Keratinocyte (primary cell): ENCODE measurements at regions not wholly inside any gene's neighbourhood (a gene's known extent, or its start where the extent isn't known, plus 50 kb on each side); places are given as distances from the start of the nearest gene placed in this dataset.
A peak's percentile ranks its signal among the peaks of the same experiment; 100 is the strongest.

Experiments
- DNase-seq: peaks from one replicate; pipeline ENCODE4 v3.0.0-alpha.2; 2011; ENCODE audit warnings: low read depth, missing footprints, low spot score
- FAIRE-seq: peaks from 2 replicates; lab custom pipeline; 2011; peaks lifted over from hg19 to GRCh38; lab: Jason Lieb, UNC
- H2AFZ ChIP-seq: 2 replicates; pipeline ENCODE4 v1.6.0; 2012; ENCODE audit warnings: low read length, control low read depth, inconsistent platforms; ENCODE audit not compliant: control insufficient read depth
- H3K27ac ChIP-seq: 2 replicates; pipeline ENCODE4 v1.5.1; 2011; ENCODE audit warnings: low read length; ENCODE audit not compliant: control insufficient read depth, insufficient read depth
- H3K27me3 ChIP-seq: 3 replicates; pipeline ENCODE4 v1.6.0; 2011; ENCODE audit warnings: low read length; ENCODE audit not compliant: control insufficient read depth, insufficient read depth; ENCODE audit errors: extremely low read depth
- H3K36me3 ChIP-seq, 2 experiments: 2 replicates in 1 of 2; 3 replicates in 1 of 2; pipeline ENCODE4 v1.5.1; 2011; ENCODE audit warnings: low read length in 2 of 2, mild to moderate bottlenecking in 1 of 2; ENCODE audit not compliant: control insufficient read depth in 2 of 2, insufficient read depth in 2 of 2; ENCODE audit errors: extremely low read depth in 1 of 2
- H3K4me1 ChIP-seq: 3 replicates; pipeline ENCODE4 v1.5.1; 2011; ENCODE audit warnings: low read length; ENCODE audit not compliant: control insufficient read depth, insufficient read depth; ENCODE audit errors: extremely low read depth
- H3K4me2 ChIP-seq: 3 replicates; pipeline ENCODE4 v1.6.0; 2011; ENCODE audit warnings: low read depth, low read length; ENCODE audit not compliant: control insufficient read depth, insufficient read depth; ENCODE audit errors: extremely low read depth
- H3K4me3 ChIP-seq, 3 experiments: fragments of 200-600 bp in 1 of 3; sonication (generic) in 1 of 3; 2 replicates in 2 of 3; 3 replicates in 1 of 3; pipeline ENCODE4 v1.5.1; 2011 to 2016; ENCODE audit warnings: low read length in 3 of 3, mild to moderate bottlenecking in 3 of 3, control low read depth in 2 of 3, inconsistent platforms in 1 of 3, low read depth in 1 of 3, mixed read lengths in 1 of 3, mixed run types in 1 of 3, moderate library complexity in 1 of 3; ENCODE audit not compliant: control insufficient read depth in 2 of 3, insufficient read depth in 2 of 3; ENCODE audit errors: extremely low read depth in 1 of 3
- H3K79me2 ChIP-seq: 2 replicates; pipeline ENCODE4 v1.6.0; 2012; ENCODE audit warnings: low read length; ENCODE audit not compliant: control insufficient read depth, insufficient read depth
- H3K9ac ChIP-seq: 3 replicates; pipeline ENCODE4 v1.6.0; 2011; ENCODE audit warnings: low read length; ENCODE audit not compliant: control insufficient read depth, insufficient read depth; ENCODE audit errors: extremely low read depth
- H3K9me1 ChIP-seq: 3 replicates; pipeline ENCODE4 v1.6.0; 2011; ENCODE audit warnings: low read length; ENCODE audit not compliant: control insufficient read depth, insufficient read depth; ENCODE audit errors: extremely low read depth
- H3K9me3 ChIP-seq: 2 replicates; pipeline ENCODE4 v1.5.1; 2012; ENCODE audit warnings: low read depth, low read length; ENCODE audit not compliant: control insufficient read depth
- H4K20me1 ChIP-seq: 3 replicates; pipeline ENCODE4 v1.6.0; 2011; ENCODE audit warnings: low read length; ENCODE audit not compliant: control insufficient read depth, insufficient read depth; ENCODE audit errors: extremely low read depth
- EZH2 ChIP-seq: IDR thresholded peaks from one replicate; pipeline ENCODE4 v1.6.1; 2012; ENCODE audit warnings: inconsistent platforms, mild to moderate bottlenecking, low read length, moderate library complexity
- dilution Hi-C: fragments of 300-500 bp; cut with MboI; formaldehyde crosslinking; loops from one replicate; pipeline ENCODE4 v1.7.0; 2020; ENCODE audit warnings: low sequenced_read_pairs; ENCODE audit not compliant: extremely low pct_ligation_motif_present
- TF ChIP-seq, protein P1 (sequence below), 3 experiments: IDR thresholded peaks in 1 of 3; conservative IDR thresholded peaks in 1 of 3; optimal IDR thresholded peaks in 1 of 3; 2 replicates in 2 of 3; 3 replicates in 1 of 3; pipeline versions ENCODE3 to v1.5.1; 2011; ENCODE audit warnings: low read length in 3 of 3, mild to moderate bottlenecking in 3 of 3, moderate library complexity in 2 of 3, control low read depth in 1 of 3, inconsistent platforms in 1 of 3; ENCODE audit not compliant: insufficient read depth in 2 of 3; ENCODE audit errors: extremely low read depth in 1 of 3

DNA sequence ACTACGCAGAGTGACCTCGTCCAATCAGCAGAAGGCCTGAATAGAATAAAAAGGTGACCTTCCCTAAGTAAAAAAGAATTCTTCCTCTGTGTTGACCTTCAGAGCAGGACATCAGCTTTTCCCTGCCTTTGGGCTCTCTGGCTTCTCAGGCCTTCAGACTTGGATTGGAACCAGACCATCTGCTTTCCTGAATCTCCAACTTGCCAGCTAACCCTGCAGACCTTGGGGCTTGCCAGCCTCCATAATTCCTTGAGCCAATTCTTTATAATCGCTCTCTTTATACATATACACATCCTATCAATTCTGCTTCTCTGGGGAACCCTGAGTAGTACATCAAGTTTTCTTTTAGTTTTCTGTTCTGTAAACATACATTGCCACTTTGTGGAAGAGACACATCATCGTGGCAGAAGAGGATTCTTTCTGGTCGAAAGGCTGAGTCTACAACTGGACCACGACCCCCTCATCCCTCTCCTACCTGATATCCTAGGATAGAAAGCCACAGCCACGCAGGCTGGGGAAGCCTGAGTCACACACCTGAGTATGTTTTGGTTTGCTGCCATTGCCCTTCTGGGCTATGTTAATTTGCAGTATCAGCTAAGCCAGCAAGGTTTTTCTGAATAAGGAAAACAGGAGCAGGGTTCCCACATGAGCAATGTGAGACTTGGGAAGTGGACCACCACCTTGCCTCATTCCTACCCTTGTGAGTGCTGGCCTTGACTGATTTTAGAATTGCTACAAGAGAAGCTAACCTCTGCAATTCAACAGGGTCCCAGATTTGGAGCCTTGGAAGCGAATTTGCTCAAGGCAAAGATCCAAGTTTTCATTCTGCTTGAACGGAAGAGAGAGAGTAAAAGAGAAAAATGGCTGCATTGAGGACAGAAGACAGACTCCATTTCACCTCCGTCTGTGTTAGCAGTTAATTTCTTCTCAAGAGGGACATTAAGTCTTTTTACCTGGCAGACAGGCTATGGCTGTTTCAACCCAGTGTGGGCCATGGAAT is 445.2 kb upstream of the FZD8 start:
- Histone ChIP-seq H3K9ac (no peak overlapping the region), H3K4me2 (no peak overlapping the region), H2AFZ (peak overlapping the region; percentile 39), H3K4me3 (no peak overlapping the region), H3K36me3 (no peaks in the 10 kb centered on the region), H3K9me1 (no peaks in the 10 kb centered on the region), H3K9me3 (no peaks in the 10 kb centered on the region), H3K27me3 (no peaks in the 10 kb centered on the region), H3K79me2 (no peaks in the 10 kb centered on the region), H4K20me1 (no peaks in the 10 kb centered on the region), H3K4me1 (no peaks in the 10 kb centered on the region), H3K27ac (no peak overlapping the region)
- TF ChIP-seq EZH2: no peak
- TF ChIP-seq, protein P1, sequence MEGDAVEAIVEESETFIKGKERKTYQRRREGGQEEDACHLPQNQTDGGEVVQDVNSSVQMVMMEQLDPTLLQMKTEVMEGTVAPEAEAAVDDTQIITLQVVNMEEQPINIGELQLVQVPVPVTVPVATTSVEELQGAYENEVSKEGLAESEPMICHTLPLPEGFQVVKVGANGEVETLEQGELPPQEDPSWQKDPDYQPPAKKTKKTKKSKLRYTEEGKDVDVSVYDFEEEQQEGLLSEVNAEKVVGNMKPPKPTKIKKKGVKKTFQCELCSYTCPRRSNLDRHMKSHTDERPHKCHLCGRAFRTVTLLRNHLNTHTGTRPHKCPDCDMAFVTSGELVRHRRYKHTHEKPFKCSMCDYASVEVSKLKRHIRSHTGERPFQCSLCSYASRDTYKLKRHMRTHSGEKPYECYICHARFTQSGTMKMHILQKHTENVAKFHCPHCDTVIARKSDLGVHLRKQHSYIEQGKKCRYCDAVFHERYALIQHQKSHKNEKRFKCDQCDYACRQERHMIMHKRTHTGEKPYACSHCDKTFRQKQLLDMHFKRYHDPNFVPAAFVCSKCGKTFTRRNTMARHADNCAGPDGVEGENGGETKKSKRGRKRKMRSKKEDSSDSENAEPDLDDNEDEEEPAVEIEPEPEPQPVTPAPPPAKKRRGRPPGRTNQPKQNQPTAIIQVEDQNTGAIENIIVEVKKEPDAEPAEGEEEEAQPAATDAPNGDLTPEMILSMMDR (optimal IDR thresholded peaks at IDR 0.05 in 1 of 3, IDR thresholded peaks at IDR 0.05 in 1 of 3, conservative IDR thresholded peaks at IDR 0.05 in 1 of 3; ENCODE audit: extremely low read depth in 1 of 3, insufficient read depth in 2 of 3, low read length in 3 of 3): no peak
- no peak for FAIRE-seq
- no peak for DNase-seq
- dilution Hi-C loops: no loop called here

DNA sequence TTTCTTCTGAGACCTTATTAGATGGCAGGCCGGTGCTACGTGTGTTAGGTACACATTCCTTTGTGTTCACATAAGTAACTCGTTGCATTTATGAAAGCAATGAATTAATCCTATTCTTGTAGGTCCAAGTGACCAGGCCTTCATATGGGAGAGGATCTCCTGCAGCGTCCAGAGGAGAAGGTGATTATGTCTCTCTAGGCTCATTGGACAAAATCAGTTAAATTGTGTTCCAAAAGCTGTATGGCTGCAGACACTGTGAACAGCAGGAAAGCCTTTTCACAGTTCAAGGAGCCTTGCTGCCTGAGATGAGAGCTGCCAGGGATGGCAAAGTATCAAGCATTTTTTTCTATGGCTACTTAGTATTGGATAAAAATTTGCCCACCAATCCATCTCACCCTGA is 433.1 kb upstream of the FZD8 start:
- Histone ChIP-seq H3K9me3 (no peaks in the 10 kb centered on the region), H3K27ac (no peak overlapping the region), H3K4me1 (no peaks in the 10 kb centered on the region), H3K79me2 (no peaks in the 10 kb centered on the region), H3K9ac (no peak overlapping the region), H3K4me3 (no peak overlapping the region), H4K20me1 (no peaks in the 10 kb centered on the region), H3K36me3 (no peaks in the 10 kb centered on the region), H3K4me2 (no peak overlapping the region), H3K27me3 (no peaks in the 10 kb centered on the region), H3K9me1 (no peaks in the 10 kb centered on the region), H2AFZ (no peak overlapping the region)
- DNase-seq (no peak), FAIRE-seq (no peak)
- no peak for TF ChIP-seq EZH2
- TF ChIP-seq, protein P1 (optimal IDR thresholded peaks at IDR 0.05 in 1 of 3, IDR thresholded peaks at IDR 0.05 in 1 of 3, conservative IDR thresholded peaks at IDR 0.05 in 1 of 3; ENCODE audit: extremely low read depth in 1 of 3, insufficient read depth in 2 of 3, low read length in 3 of 3): no peak
- dilution Hi-C loops: no loop called here
